Peyer's patch (tissue), 4 donors: ENCODE measurements at regions not wholly inside any gene's neighbourhood (a gene's known extent, or its start where the extent isn't known, plus 50 kb on each side); places are given as distances from the start of the nearest gene placed in this dataset.
"Not testable (repeated sequence)": the region's sequence is repeated elsewhere in the genome, so short reads cannot be mapped to it uniquely, and the experiment has no call there.

Experiments used
- POLR2A ChIP-seq, 2 donors: fragments of 450-650 bp; IDR thresholded peaks; one replicate each; pipeline ENCODE4 v1.5.1; 2017; ENCODE audit warnings: antibody characterized with exemption in 2 of 2, mild to moderate bottlenecking in 2 of 2, moderate library complexity in 2 of 2
- TF ChIP-seq, protein P1 (sequence below), 6 experiments: fragments of 450-650 bp in 4 of 6; fragments of 200-600 bp in 2 of 6; sonication (generic) in 1 of 6; IDR thresholded peaks; one replicate each; pipeline ENCODE4 v1.5.1; 2017 to 2019; ENCODE audit warnings: antibody characterized with exemption in 6 of 6, mild to moderate bottlenecking in 3 of 6, moderate library complexity in 1 of 6

DNA sequence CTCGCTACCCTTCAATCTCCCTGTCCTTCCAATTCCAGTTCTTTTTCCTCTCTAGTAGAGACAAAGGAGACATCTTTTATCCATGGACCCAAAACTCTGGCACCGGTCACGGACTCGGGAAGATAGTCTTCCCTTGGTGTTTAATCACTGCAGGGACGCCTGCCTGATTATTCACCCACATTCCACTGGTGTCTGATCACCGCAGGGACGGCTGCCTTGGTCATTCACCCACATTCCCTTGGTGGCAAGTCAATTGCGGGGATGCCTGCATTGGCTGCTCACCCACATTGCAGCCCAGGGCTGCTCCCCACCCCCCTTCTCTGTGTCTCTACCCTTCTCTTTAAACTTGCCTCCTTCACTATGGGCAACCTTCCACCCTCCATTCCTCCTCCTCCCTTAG lies 90.2 kb upstream of the RBM19 start:
- TF ChIP-seq, protein P1, sequence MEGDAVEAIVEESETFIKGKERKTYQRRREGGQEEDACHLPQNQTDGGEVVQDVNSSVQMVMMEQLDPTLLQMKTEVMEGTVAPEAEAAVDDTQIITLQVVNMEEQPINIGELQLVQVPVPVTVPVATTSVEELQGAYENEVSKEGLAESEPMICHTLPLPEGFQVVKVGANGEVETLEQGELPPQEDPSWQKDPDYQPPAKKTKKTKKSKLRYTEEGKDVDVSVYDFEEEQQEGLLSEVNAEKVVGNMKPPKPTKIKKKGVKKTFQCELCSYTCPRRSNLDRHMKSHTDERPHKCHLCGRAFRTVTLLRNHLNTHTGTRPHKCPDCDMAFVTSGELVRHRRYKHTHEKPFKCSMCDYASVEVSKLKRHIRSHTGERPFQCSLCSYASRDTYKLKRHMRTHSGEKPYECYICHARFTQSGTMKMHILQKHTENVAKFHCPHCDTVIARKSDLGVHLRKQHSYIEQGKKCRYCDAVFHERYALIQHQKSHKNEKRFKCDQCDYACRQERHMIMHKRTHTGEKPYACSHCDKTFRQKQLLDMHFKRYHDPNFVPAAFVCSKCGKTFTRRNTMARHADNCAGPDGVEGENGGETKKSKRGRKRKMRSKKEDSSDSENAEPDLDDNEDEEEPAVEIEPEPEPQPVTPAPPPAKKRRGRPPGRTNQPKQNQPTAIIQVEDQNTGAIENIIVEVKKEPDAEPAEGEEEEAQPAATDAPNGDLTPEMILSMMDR (IDR thresholded peaks at IDR 0.05): not testable (repeated sequence)
- TF ChIP-seq POLR2A (IDR thresholded peaks at IDR 0.05): not testable (repeated sequence)
